ENCODE measurements at regions not wholly inside any gene's neighbourhood (a gene's known extent, or its start where the extent isn't known, plus 50 kb on each side); places are given as distances from the start of the nearest gene placed in this dataset.

- no peak for FAIRE-seq
- TF ChIP-seq POLR2A (IDR thresholded peaks at IDR 0.05; ENCODE audit: low read depth, low read length) = no peak
- TF ChIP-seq TAF1 (IDR thresholded peaks at IDR 0.05; ENCODE audit: borderline replicate concordance, low read depth, low read length) = no peak
- TF ChIP-seq POLR2AphosphoS5 (IDR thresholded peaks at IDR 0.05; ENCODE audit: low read depth, low read length) = no peak
Measured at GRCh38 chr15:57767481-57767880, 61.0 kb downstream of the POLR2M start.

GRCh38 chr15:57769266-57769665 is 62.8 kb downstream of the POLR2M start:
- DNase-seq (ENCODE audit: insufficient read length) (no peak), FAIRE-seq (no peak)

More at GRCh38 chr15:57767481-57767880, 61.0 kb downstream of the POLR2M start:
- no peak for DNase-seq (ENCODE audit: insufficient read length)

GRCh38 chr15:57770495-57770894 is 64.0 kb downstream of the POLR2M start:
- FAIRE-seq = no peak
- TF ChIP-seq POLR2AphosphoS5 (IDR thresholded peaks at IDR 0.05; ENCODE audit: low read depth, low read length) = no peak
- TF ChIP-seq TAF1 (IDR thresholded peaks at IDR 0.05; ENCODE audit: borderline replicate concordance, low read depth, low read length) = no peak
- no peak for TF ChIP-seq POLR2A (IDR thresholded peaks at IDR 0.05; ENCODE audit: low read depth, low read length)
- no peak for DNase-seq (ENCODE audit: insufficient read length)

More at GRCh38 chr15:57769266-57769665, 62.8 kb downstream of the POLR2M start:
- no peak for TF ChIP-seq POLR2AphosphoS5 (IDR thresholded peaks at IDR 0.05; ENCODE audit: low read depth, low read length)

- no peak for DNase-seq (ENCODE audit: insufficient read length)
- no peak for FAIRE-seq
- no peak for TF ChIP-seq TAF1 (IDR thresholded peaks at IDR 0.05; ENCODE audit: borderline replicate concordance, low read depth, low read length)
- TF ChIP-seq POLR2AphosphoS5 (IDR thresholded peaks at IDR 0.05; ENCODE audit: low read depth, low read length) = no peak
- no peak for TF ChIP-seq POLR2A (IDR thresholded peaks at IDR 0.05; ENCODE audit: low read depth, low read length)
Measured at GRCh38 chr15:57772223-57772957, 65.9 kb downstream of the POLR2M start.

- TF ChIP-seq POLR2A (IDR thresholded peaks at IDR 0.05; ENCODE audit: low read depth, low read length) (no peak), TAF1 (IDR thresholded peaks at IDR 0.05; ENCODE audit: borderline replicate concordance, low read depth, low read length) (no peak), POLR2AphosphoS5 (IDR thresholded peaks at IDR 0.05; ENCODE audit: low read depth, low read length) (no peak)
- no peak for FAIRE-seq
- DNase-seq (ENCODE audit: insufficient read length) = no peak
Measured at GRCh38 chr15:57773051-57773450, 66.5 kb downstream of the POLR2M start.

- no peak for FAIRE-seq
- TF ChIP-seq POLR2A (IDR thresholded peaks at IDR 0.05; ENCODE audit: low read depth, low read length) = no peak
- no peak for TF ChIP-seq POLR2AphosphoS5 (IDR thresholded peaks at IDR 0.05; ENCODE audit: low read depth, low read length)
- TF ChIP-seq TAF1 (IDR thresholded peaks at IDR 0.05; ENCODE audit: borderline replicate concordance, low read depth, low read length) = no peak
- no peak for DNase-seq (ENCODE audit: insufficient read length)
Measured at GRCh38 chr15:57777003-57777402, 70.5 kb downstream of the POLR2M start.

GRCh38 chr15:57780471-57780870 is 74.0 kb downstream of the POLR2M start:
- no peak for TF ChIP-seq POLR2AphosphoS5 (IDR thresholded peaks at IDR 0.05; ENCODE audit: low read depth, low read length)
- FAIRE-seq (no peak), DNase-seq (ENCODE audit: insufficient read length) (no peak)

GRCh38 chr15:57782731-57783130 is 76.2 kb downstream of the POLR2M start:
- no peak for FAIRE-seq
- no peak for TF ChIP-seq POLR2A (IDR thresholded peaks at IDR 0.05; ENCODE audit: low read depth, low read length)
- no peak for TF ChIP-seq POLR2AphosphoS5 (IDR thresholded peaks at IDR 0.05; ENCODE audit: low read depth, low read length)
- TF ChIP-seq TAF1 (IDR thresholded peaks at IDR 0.05; ENCODE audit: borderline replicate concordance, low read depth, low read length) = no peak
- DNase-seq (ENCODE audit: insufficient read length) = no peak

- no peak for TF ChIP-seq TAF1 (IDR thresholded peaks at IDR 0.05; ENCODE audit: borderline replicate concordance, low read depth, low read length)
- no peak for TF ChIP-seq POLR2AphosphoS5 (IDR thresholded peaks at IDR 0.05; ENCODE audit: low read depth, low read length)
- TF ChIP-seq POLR2A (IDR thresholded peaks at IDR 0.05; ENCODE audit: low read depth, low read length) = no peak
- FAIRE-seq = no peak
Measured at GRCh38 chr15:57784081-57784511, 77.6 kb downstream of the POLR2M start.

GRCh38 chr15:57785039-57785438 is 78.5 kb downstream of the POLR2M start:
- FAIRE-seq (no peak), DNase-seq (ENCODE audit: insufficient read length) (no peak)
- no peak for TF ChIP-seq POLR2A (IDR thresholded peaks at IDR 0.05; ENCODE audit: low read depth, low read length)
- no peak for TF ChIP-seq POLR2AphosphoS5 (IDR thresholded peaks at IDR 0.05; ENCODE audit: low read depth, low read length)
- no peak for TF ChIP-seq TAF1 (IDR thresholded peaks at IDR 0.05; ENCODE audit: borderline replicate concordance, low read depth, low read length)

More at GRCh38 chr15:57784081-57784511, 77.6 kb downstream of the POLR2M start:
- DNase-seq (ENCODE audit: insufficient read length) = no peak

- no peak for TF ChIP-seq POLR2A (IDR thresholded peaks at IDR 0.05; ENCODE audit: low read depth, low read length)
- no peak for TF ChIP-seq TAF1 (IDR thresholded peaks at IDR 0.05; ENCODE audit: borderline replicate concordance, low read depth, low read length)
- TF ChIP-seq POLR2AphosphoS5 (IDR thresholded peaks at IDR 0.05; ENCODE audit: low read depth, low read length) = no peak
- DNase-seq (ENCODE audit: insufficient read length) = no peak
- no peak for FAIRE-seq
Measured at GRCh38 chr15:57785959-57786358, 79.4 kb downstream of the POLR2M start.

GRCh38 chr15:57789225-57789624 is 82.7 kb downstream of the POLR2M start:
- TF ChIP-seq POLR2A (IDR thresholded peaks at IDR 0.05; ENCODE audit: low read depth, low read length) (no peak), TAF1 (IDR thresholded peaks at IDR 0.05; ENCODE audit: borderline replicate concordance, low read depth, low read length) (no peak), POLR2AphosphoS5 (IDR thresholded peaks at IDR 0.05; ENCODE audit: low read depth, low read length) (no peak)
- FAIRE-seq (no peak), DNase-seq (ENCODE audit: insufficient read length) (no peak)
